ENCODE measurements at regions not wholly inside any gene's neighbourhood (a gene's known extent, or its start where the extent isn't known, plus 50 kb on each side); places are given as distances from the start of the nearest gene placed in this dataset.

GRCh38 chr1:193494368-193494767 is 308.0 kb upstream of the B3GALT2 start:
- in situ Hi-C loops (cut with MboI) (no loop called here), intact Hi-C loops (cut with micrococcal nuclease) (no loop called here)
- DNase-seq (ENCODE audit: extremely low read depth in 1 of 4, low spot score in 3 of 4) (no peak), FAIRE-seq (no peak), ATAC-seq (no peak)
- Histone ChIP-seq H2AFZ (ENCODE audit: low read depth, low read length) (no peak overlapping the region), H3K27me3 (ENCODE audit: control insufficient read depth in 2 of 2, insufficient read depth in 2 of 2, low read length in 2 of 2) (no peaks in the 10 kb centered on the region), H3K36me3 (ENCODE audit: control insufficient read depth, insufficient read depth, low read length) (no peaks in the 10 kb centered on the region), H3K4me3 (no peak overlapping the region), H4K20me1 (replicated peaks; ENCODE audit: control insufficient read depth, insufficient read depth, low read length) (no peaks in the 10 kb centered on the region), H3K9me3 (replicated peaks; ENCODE audit: control insufficient read depth, insufficient read depth, low read depth, low read length) (no peaks in the 10 kb centered on the region), H3K27ac (ENCODE audit: extremely low read depth, low read depth, low read length) (no peak overlapping the region), H3K9ac (ENCODE audit: insufficient read depth in 1 of 2, low read depth in 2 of 2, low read length in 2 of 2) (no peak overlapping the region), H3K9me1 (ENCODE audit: control insufficient read depth, insufficient read depth, low read length) (no peaks in the 10 kb centered on the region), H3K4me2 (ENCODE audit: insufficient read depth, low read length) (no peak overlapping the region), H3K79me2 (ENCODE audit: control insufficient read depth, insufficient read depth, low read length) (no peaks in the 10 kb centered on the region), H3K4me1 (replicated peaks in 1 of 2; ENCODE audit: control insufficient read depth in 2 of 2, insufficient read depth in 2 of 2, low read length in 2 of 2) (no peaks in the 10 kb centered on the region)
- BruUV-seq (replicated peaks): no TSS peak
- CTCF ChIA-PET (ENCODE audit: low intra/inter-chr PET ratio): no interaction called here
- POLR2A ChIA-PET: no interaction called here
- 0% methylated on average over 2 of the region's 2 CpGs for WGBS (ENCODE audit: insufficient coverage, low coverage, missing lambda C conversion rate)
- TF ChIP-seq TOE1 (IDR thresholded peaks at IDR 0.05; ENCODE audit: borderline replicate concordance) (no peak), TOE1 (CRISPR knock-in tag; IDR thresholded peaks at IDR 0.05; ENCODE audit: borderline replicate concordance, low read depth) (no peak), BHLHE40 (IDR thresholded peaks at IDR 0.05; ENCODE audit: low read length) (no peak), MCM5 (IDR thresholded peaks at IDR 0.05; ENCODE audit: low read depth) (no peak), IRF2 (CRISPR knock-in tag; IDR thresholded peaks at IDR 0.05) (no peak), NFIC (IDR thresholded peaks at IDR 0.05) (no peak), ZSCAN29 (IDR thresholded peaks at IDR 0.05) (no peak), JUND (IDR thresholded peaks at IDR 0.05; ENCODE audit: borderline replicate concordance, low read depth, low read length) (no peak), JUND (tag; IDR thresholded peaks at IDR 0.05; ENCODE audit: borderline replicate concordance, low read depth, low read length) (no peak), PKNOX1 (IDR thresholded peaks at IDR 0.05) (no peak), SRSF1 (IDR thresholded peaks at IDR 0.05; ENCODE audit: low read depth, low read length) (no peak), SMARCA5 (IDR thresholded peaks at IDR 0.05) (no peak), PYGO2 (tag; IDR thresholded peaks at IDR 0.05) (no peak)
- TF ChIP-seq, protein P1, sequence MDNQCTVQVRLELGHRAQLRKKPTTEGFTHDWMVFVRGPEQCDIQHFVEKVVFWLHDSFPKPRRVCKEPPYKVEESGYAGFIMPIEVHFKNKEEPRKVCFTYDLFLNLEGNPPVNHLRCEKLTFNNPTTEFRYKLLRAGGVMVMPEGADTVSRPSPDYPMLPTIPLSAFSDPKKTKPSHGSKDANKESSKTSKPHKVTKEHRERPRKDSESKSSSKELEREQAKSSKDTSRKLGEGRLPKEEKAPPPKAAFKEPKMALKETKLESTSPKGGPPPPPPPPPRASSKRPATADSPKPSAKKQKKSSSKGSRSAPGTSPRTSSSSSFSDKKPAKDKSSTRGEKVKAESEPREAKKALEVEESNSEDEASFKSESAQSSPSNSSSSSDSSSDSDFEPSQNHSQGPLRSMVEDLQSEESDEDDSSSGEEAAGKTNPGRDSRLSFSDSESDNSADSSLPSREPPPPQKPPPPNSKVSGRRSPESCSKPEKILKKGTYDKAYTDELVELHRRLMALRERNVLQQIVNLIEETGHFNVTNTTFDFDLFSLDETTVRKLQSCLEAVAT (IDR thresholded peaks at IDR 0.05): no peak

Measured in K562 (cell line).